Muscle of back (tissue), 3 donors: ENCODE measurements at regions not wholly inside any gene's neighbourhood (a gene's known extent, or its start where the extent isn't known, plus 50 kb on each side); places are given as distances from the start of the nearest gene placed in this dataset.

Source experiments
- DNase-seq, 3 donors: peaks; one replicate each; pipeline versions ENCODE4 v3.0.0 to v3.0.0-alpha.2; 2013

DNA sequence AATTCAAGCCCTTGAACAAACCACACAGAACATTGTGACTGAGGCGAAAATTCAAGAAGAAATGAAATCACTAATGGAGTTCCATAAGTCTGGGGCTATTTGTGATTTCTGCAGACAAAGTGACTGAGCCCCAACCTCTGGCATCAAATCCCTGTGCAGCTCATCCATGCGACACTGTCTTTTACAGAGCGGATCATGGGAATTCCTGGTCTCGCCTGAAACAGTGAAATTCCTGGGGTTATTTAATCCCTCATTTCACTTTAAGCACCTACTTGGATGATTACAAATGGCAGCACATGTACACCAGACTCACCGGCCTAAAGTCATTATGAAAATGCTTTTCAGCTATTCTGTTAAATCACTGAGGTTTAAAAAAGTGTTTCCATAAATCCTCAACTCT lies 102.4 kb upstream of the CDH4 start:
- DNase-seq = no peak

DNA sequence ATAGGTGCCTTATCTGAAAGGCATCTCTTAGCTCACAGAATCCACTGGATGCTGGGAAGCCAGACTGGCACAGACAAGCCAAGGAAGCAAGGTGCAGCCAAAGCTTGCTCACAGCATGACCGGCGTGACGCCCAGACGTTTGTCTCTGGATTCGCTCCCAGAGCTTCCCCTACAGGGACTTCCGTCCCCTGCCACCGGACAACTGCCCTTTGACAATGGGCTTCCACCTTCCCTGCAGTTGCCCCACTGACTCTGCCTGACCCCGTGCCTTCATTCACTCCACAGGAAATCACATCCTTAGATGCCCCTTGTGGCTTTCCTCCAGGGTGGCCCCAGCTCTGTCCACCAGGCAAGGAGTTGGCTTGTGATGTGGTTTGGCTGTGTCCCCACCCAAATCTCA lies 94.8 kb upstream of the CDH4 start:
- no peak for DNase-seq

DNA sequence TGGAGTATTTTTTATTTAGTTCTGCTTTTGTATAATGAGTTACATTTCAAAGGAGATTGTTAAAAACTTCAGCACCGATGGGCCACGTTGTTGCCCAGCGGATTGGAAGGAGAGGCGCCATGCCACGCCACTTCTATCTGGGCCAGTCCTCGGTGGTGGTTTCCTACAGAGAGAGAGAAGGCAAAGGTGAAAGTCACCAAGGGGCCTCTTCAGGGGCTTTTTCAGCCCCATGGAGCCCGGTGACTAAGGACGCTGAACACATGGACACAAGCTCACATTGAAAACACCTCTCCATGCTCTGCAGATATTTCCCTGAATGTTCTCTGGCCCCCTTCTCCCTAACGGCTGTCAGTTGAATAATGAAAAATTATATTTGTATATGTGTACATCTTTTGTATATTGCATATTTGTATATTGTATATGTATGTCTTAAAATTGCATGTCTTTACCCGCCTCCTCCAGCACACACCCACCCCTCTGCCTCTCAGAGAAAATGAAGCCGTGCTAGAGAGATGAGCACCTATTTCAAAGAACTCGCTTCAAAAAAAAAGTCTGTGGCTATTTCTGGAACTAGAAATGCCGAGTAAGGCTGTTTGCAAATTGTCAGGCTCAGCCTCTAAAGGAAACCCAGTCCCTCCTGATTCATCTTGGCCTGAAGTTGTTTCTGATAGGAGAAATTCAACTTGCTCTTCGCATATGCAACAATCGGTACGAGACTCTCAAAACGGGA lies 91.9 kb upstream of the CDH4 start:
- no peak for DNase-seq

DNA sequence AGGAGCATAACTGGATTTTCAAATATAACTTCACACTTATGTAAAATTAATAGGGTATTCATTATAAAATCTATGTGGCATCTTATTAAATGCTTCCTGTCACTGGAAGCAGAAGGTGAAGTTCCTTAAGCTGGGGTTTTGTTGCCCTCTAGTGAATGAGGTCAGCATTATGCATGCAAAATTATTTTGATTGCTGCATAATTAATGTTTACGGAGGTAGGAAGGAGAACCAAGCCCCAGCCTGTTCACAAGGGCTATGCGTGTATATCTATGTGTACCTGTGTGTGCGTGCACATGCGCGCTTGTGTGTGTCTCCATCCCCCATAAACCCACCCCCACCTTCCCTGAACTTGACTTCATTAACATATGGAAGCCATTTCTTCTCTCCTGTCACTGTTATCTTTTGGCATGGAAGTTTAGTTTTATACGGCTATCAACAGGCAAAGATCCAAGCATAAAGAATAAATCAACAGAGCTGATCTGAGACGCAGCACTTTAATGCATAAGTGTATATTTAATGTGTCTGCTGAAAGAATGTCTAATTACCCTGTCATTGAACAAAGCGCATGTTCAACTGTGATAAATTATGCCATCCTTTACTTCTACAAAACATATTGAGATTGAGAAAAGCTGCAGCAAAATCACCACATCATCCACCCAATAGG lies 90.2 kb upstream of the CDH4 start:
- DNase-seq = peak in 1 of 3 donors; percentile 49

DNA sequence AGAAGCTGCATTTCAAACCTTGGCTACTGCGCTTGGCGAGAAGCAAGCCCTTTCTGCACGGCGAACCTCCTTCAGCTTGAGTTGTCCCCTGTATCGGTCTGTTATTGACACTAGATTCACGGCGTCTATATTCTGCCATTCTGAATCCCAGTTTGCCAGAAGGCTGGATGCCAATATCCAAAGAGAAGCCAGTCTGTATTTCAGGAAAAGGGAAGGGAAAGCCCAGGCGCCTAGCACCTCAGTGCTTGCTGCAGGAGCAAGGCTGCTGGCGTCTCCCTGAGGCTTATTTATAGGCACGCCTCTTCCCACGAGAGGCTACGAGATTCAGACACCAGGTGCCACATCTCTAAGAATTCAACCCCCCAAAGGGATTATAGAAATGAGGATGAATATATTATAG lies 89.6 kb upstream of the CDH4 start:
- no peak for DNase-seq

DNA sequence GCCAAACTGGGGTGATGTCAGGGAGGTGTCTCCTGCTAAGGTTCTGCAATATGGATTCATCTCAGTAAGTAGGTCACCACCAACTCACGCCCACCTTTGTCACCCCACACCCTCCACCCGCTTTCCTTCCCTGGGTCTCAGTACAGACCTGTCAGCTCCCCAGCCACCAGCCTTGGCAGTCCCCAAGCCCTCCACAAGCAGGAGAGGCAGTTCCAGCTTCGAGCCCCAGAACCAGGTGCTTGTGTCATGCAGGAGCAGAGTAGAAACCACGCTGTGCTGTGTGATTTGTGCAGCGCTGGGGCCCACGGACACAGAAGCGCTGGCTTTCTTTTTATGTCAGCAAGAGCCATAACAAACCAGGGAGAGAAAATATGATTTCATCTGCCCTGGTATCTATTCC lies 89.0 kb upstream of the CDH4 start:
- DNase-seq = no peak

DNA sequence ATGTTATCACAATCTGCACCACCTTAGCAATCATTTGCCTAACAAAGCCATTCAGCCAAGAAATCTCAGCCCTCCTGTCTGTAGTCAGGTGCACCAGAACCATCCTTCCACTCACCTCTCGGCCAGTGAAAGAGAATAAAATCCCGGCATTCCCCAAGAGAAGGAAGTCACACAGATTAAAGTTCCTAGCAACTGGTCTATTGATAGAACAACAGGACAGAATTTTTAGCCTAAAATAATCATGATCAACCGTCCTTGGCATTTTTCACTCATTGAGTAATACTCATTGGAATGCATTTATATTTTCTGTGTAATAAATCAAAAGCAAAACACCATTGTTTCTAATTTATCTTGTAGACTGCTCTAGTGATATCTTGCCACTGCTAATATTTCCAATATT lies 85.7 kb upstream of the CDH4 start:
- no peak for DNase-seq

DNA sequence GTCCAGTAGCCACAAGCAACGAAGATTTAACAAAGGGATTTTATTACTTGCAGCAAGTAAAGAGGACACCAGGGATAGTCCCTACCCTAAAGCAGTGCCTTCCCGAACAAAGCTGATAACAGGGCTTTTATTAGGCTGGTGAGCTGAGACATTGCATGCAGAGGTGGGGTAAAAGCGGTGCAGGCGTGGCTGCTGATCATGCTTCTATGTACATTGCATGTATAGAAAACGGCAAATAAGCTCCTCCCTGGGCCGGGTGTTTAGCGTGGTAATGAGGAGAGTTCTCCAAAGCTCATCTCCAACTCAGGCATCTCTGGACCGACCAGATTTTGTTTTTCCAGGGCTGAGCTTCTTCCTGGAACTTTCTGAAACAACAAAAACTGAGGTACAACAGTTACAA lies 83.5 kb upstream of the CDH4 start:
- DNase-seq = no peak

DNA sequence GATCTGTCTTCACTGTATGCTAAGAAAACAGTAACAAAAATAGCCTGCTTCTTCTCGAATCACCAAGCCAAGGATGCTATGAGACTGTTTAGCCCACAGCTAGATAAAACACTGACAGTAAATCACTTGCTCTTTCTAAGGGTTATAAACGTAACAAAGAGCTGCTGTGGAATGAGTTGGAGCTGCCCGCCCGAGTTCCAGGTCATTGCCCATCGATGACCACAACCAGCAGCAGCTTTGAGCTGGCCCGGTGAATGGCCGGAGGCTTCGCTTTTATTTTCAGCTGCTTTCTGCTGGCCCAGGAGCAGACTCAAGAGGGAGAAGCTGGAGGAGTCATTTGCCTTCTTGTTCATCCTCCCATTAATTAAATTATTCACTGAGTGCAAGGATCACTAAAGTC lies 82.2 kb upstream of the CDH4 start:
- no peak for DNase-seq

DNA sequence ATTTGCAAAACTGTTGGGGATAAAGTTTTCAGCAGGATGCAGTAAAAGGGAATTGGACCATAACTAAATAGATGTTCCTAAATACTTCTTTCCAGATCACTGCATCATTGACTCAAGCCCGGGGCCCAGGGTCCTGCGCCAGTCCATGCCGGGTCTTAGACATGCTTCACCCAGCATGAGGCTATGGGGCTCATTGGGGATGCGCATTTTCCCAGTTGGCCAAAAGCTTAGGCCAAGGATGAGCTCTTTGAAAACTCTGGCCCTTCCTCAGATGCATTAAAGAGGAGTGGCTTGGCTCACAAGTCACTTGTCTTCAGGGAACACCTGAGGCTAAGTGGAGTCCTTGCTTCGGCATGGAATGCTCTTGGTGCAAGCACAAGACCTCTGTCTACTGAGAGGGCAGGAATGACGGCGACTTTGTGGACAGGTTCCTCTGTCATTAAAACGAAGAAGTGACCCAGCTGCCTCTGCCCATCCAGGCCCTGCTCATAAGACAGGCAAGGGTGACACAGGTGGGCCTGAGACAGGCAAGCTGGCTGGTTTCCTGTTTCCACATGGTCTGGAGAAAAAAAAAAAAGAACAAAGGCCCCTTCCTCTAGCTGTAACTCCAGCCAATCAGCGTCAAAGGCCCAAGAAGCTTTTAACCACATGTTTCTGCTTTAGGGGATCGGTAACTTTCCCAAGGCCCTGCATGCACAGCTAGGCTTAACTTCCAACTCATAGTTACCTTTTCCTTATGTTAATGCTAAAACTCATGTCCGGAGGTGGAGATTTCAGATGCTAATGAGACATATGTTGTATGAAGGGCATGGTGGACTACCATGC lies 81.4 kb upstream of the CDH4 start:
- no peak for DNase-seq

DNA sequence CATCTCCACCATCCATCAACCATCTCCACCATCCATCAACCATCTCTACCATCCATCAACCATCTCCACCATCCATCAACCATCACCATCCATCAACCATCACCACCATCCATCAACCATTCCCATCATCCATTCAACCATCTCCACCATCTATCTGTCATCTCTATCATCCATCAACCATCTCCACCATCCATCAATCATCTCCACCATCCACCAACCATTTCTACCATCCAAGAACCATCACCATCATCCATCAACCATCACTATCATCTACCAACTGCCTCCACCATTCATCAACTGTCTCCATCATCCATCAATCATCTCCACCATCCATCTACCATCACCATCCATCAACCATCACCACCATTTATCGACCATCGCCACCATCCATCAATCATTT lies 78.8 kb upstream of the CDH4 start:
- no peak for DNase-seq

DNA sequence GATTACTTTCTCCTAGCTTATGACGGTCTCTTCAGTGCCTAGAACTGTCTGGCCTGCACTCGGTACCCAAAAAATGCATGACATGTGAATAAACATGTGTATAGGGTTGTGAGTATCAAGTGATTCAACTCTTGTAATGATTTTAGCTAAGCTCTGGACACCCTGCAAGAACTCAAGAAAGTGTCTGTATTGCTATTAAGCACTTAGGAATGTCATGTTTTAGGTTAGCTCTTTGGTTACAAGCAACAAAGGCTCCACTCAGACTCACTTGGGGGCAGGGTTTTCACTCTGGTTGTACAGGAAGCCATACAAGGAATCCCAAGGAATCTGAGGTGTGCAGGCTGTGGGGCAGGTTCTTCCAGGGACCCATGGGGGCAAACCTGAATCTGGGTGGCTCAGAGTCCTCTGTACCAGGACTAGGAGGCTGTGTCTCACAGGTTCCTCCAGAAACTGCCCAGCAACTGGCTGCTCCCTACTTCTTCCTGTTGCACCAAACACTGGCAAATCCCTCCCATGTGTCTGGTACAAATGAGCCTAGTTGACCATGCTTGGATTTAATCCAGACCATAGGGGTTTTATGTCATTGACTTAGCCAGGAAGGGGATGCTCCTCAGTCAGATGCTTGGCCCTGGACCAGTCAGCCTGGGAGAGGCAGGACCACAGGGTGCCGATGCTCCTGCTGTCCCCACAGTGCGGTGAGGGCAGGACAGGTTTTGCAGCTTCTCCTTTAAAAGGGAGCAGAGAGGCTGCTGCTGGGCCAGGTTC lies 77.9 kb upstream of the CDH4 start:
- DNase-seq = peak in 1 of 3 donors; percentile 29

DNA sequence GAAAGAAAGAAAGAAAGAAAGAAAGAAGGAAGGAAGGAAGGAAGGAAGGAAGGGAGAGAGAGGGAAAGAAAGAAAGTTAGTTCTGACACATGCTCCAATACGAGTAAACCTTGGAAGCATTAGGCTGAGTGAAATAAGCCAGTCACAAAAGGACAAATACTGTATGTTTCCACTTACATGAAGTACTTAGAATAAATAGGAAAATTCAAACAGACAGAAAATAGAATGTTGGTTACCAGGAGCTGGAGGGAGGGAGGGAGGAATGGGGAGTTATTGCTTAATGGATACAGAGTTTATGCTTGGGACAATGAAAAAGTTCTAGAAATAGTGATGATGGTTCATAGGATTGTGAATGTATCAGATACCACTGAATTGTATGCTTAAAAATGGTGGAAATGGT lies 75.2 kb upstream of the CDH4 start:
- no peak for DNase-seq

DNA sequence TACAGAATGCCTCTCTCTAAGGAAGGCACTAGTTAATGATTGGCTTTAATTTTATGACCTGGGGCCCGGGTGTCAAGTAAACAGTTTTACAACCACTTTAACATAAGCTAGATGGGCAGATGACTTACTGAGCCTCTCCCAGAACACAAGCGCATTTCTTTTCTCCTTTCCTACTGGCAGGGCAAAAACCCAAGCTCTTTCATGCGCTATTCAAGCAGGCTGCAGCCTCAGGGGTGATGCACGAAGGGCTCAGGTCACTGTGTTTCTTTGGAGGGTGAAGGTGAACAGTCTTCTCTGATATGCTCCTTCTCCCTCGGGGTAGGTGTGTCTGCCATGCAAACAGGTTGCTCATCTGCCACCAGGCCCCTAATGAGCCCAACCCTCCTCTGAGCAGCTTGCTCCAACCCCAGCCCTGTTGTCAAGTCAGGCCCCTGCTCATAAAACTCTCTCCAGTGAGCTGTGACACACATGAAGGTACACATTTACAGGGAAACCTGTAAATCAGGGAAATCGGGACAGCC lies 73.5 kb upstream of the CDH4 start:
- no peak for DNase-seq

DNA sequence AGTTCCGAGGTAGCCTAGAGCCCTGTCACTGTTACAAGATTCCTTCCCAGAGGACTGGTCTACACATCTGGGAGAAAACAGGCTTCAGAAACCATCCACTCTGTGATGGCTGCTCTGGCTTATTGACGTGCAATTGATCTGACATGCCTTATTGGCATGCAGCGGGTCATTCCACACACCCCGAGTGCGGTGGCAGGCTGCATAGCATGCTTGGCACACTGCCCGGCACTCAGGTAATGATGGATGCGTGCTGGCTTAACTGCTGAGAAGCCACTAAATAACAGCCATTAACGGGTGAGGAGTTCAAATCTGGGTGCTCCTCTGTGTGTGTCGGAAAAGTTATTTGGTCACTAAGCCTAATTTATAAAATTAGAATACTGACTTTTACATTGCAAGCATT lies 67.9 kb upstream of the CDH4 start:
- no peak for DNase-seq

DNA sequence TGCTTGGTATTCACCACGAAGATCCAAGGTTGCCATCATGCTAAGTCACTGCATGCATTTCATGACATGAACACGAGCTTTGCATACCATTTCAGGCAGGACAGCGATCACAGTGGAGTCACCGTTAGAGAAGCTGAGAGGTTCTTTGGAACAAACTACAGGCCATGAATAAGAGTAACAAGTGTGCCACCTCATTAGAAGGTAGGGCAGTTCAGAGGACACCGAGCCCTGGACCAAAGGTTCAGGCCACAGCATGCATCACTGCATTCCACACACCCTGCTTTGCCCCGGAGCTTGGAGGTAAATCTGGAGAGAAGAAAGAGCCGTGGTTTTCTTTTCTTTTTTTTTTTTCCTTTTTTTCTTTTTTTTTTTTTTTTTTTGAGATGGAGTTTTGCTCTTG lies 66.9 kb upstream of the CDH4 start:
- DNase-seq = no peak

DNA sequence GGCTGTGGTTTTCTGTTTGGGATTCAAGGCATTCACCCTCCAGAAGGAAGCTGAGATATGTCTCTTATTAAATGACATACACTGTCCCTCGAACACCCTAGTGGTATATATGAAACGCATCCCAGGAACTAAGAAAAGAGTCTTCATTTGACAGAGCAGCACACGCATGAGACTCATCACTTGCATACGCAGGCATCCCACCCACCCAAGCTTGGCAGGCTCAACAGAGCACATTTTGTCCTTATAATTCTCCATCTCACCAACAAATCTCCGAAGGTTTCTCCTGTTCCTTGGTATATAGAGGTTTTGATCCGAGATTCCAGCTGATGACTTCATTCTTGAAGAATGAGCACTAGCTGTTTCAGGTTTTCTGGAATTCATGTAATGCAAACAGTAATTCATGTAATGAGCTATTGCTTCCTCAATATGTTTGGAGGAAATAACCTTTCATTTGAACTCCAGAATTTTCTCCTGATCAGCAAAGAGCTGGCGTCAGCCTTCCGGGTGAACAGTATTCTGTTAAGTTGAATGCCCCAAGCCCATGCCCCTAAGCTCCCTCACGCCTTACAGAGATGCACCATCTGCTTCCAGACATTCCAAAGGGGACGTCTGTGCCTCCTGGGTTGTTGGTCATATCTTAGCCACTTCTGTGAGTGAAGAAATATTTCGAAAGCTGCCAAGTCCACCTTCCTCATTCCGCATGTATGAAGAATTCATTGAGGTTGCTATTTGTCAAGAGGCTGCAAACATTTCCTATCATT lies 66.0 kb upstream of the CDH4 start:
- peak in 2 of 3 donors; percentile 5 to 92 for DNase-seq

DNA sequence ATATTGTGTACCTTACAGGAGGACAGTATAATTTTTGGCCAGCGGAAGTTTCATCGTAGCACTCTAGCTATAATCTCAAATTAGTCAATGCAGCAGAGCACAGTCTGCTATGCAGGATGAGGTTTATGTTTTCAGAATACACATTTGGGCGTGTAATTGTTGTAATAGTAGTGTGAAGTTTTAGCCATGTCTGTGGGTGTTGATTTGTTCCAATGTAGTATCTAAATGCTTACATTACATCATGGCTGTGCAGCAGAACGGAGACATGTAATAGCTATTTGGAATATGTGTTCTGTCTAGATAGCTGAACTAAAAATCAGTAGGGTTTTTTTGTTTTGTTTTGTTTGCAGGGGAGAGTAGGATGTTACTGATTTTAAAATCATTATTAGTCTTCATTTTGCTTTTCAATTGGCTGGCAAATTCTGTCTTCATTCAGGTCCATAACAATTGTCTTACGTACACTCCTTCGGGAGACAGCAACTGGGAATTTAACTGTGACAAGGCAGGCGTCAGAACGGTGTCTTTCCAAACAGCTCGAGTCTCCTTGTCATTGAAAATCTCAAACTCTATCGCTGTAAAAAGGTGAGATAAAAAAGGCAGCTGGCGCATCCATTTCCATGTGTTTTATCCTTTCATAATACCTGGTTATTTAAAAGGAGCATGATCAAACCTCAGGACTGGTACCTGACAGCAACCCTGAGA lies 65.1 kb upstream of the CDH4 start:
- DNase-seq = peak in 2 of 3 donors; percentile 7 to 17

DNA sequence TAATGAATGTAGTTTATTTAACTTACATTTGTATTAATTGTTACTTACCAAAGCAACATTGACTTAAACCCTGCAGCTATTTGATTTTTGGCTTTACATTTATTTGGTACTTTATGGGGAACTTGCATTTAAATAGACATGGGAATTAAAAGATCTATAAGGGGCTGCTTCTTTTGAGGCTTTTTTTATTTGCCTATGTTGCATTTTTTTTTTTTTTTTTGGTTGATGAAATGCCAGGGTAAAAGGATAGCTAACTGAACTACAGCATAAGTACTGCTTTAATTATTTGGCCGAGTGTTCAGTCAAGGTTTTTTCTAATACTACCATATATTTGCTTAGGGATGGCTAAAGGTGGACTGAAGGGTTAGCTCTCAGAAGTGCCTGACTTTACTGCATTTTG lies 62.5 kb upstream of the CDH4 start:
- DNase-seq = no peak

DNA sequence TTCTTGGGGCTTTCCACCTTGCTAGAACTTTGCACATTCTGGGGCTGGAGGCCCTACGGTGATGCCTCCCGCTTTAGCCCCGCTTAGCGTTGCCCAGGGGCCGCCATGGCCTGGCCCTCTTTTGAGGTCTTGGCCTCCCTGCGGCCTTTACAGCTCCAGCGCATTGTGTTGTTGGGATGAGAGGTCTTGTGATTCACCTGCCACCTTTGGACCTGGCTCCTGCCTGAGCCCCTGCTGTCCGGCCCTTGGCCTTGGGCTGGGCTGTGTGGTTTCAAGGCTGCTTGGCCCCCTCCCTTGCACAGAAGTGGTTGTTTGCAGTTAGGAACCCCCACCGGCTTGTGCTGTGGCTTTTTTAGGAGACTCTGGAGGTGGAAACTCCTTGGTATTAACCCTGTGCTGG lies 61.0 kb upstream of the CDH4 start:
- no peak for DNase-seq
